Hepatocyte (in vitro differentiated cells): ENCODE measurements at regions not wholly inside any gene's neighbourhood (a gene's known extent, or its start where the extent isn't known, plus 50 kb on each side); places are given as distances from the start of the nearest gene placed in this dataset.

ENCODE experiments used
- DNase-seq: peaks from one replicate; pipeline ENCODE4 v3.0.0-alpha.2; 2016; ENCODE audit warnings: low spot score
- H2AFZ ChIP-seq: fragments of 200-600 bp; sonication (generic); 2 replicates; pipeline ENCODE4 v1.6.0; 2016; ENCODE audit warnings: antibody characterized with exemption, mild to moderate bottlenecking
- H3K27ac ChIP-seq: fragments of 200-600 bp; sonication (generic); 2 replicates; pipeline ENCODE4 v1.5.1; 2016; ENCODE audit warnings: mild to moderate bottlenecking
- H3K27me3 ChIP-seq: fragments of 200-600 bp; sonication (generic); 2 replicates; pipeline ENCODE4 v1.6.1; 2016
- H3K36me3 ChIP-seq: fragments of 200-600 bp; sonication (generic); replicated peaks from 2 replicates; pipeline ENCODE4 v1.5.1; 2016; ENCODE audit warnings: low read depth; ENCODE audit not compliant: insufficient read depth
- H3K4me1 ChIP-seq: fragments of 200-600 bp; sonication (generic); 2 replicates; pipeline ENCODE4 v1.5.1; 2016; ENCODE audit warnings: mild to moderate bottlenecking, moderate library complexity; ENCODE audit not compliant: insufficient read depth
- H3K4me2 ChIP-seq: fragments of 200-600 bp; sonication (generic); 2 replicates; pipeline ENCODE4 v1.6.0; 2016
- H3K4me3 ChIP-seq: fragments of 200-600 bp; sonication (generic); 2 replicates; pipeline ENCODE4 v1.5.1; 2016; ENCODE audit warnings: mild to moderate bottlenecking
- H3K79me2 ChIP-seq: fragments of 200-600 bp; sonication (generic); 2 replicates; pipeline ENCODE4 v1.6.0; 2017; ENCODE audit warnings: mild to moderate bottlenecking
- H3K9me2 ChIP-seq: fragments of 200-600 bp; sonication (generic); replicated peaks from 2 replicates; pipeline ENCODE4 v1.6.0; 2017; ENCODE audit warnings: mild to moderate bottlenecking; ENCODE audit not compliant: insufficient read depth
- H3K9me3 ChIP-seq: fragments of 200-600 bp; sonication (generic); 2 replicates; pipeline ENCODE4 v1.5.1; 2016; ENCODE audit warnings: low read depth, mild to moderate bottlenecking
- H4K20me1 ChIP-seq: fragments of 200-600 bp; sonication (generic); 2 replicates; pipeline ENCODE4 v1.6.0; 2016; ENCODE audit warnings: mild to moderate bottlenecking; ENCODE audit not compliant: insufficient read depth, poor library complexity, severe bottlenecking
- EZH2 ChIP-seq: fragments of 200-600 bp; sonication (generic); IDR thresholded peaks from 2 replicates; pipeline ENCODE4 v1.6.1; 2016; ENCODE audit warnings: antibody characterized with exemption, mild to moderate bottlenecking, borderline replicate concordance
- EZH2phosphoT487 ChIP-seq: fragments of 200-600 bp; sonication (generic); IDR thresholded peaks from one replicate; pipeline ENCODE4 v1.6.1; 2018; ENCODE audit warnings: antibody characterized with exemption, mild to moderate bottlenecking, low read depth, moderate library complexity; ENCODE audit not compliant: unreplicated experiment, severe bottlenecking
- WGBS: methylation state at CpG from one replicate; pipeline ENCODE4 v1.1.6; 2016; ENCODE audit warnings: low lambda C conversion rate; ENCODE audit errors: missing lambda C conversion rate; 5-methylcytosine and 5-hydroxymethylcytosine counted together
- TF ChIP-seq, protein P1 (sequence below): fragments of 200-600 bp; sonication (generic); IDR thresholded peaks from 2 replicates; pipeline ENCODE4 v1.5.1; 2016; ENCODE audit warnings: antibody characterized with exemption, mild to moderate bottlenecking; ENCODE audit not compliant: poor library complexity

DNA sequence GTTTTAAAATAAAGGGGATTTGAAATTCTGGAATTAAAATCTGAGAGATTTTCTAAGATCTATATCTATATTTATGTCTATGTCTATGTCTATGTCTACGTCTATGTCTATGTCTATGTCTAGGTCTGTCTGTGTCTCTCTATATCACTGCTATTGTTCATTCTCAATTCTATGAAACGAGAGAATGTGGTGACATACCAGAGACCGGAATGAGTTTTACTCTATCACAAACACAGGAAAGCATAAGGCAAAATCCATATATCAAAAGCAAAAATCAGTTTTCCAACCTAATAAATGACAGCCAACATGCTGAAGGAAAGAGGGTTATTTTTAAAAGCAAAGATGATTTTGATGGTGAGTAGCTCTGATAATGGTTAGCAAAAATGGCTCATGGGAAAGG lies 173.1 kb downstream of the ETNK1 start:
- Histone ChIP-seq H3K79me2 (no peaks in the 10 kb centered on the region), H3K4me2 (no peak overlapping the region), H3K9me2 (no peaks in the 10 kb centered on the region), H4K20me1 (no peaks in the 10 kb centered on the region), H3K36me3 (no peaks in the 10 kb centered on the region), H3K4me1 (no peaks in the 10 kb centered on the region), H3K27me3 (no peaks in the 10 kb centered on the region), H3K4me3 (no peak overlapping the region), H3K27ac (no peak overlapping the region), H3K9me3 (no peaks in the 10 kb centered on the region), H2AFZ (no peak overlapping the region)
- DNase-seq: no peak
- WGBS: 75% methylated on average over 3 of the region's 3 CpGs
- TF ChIP-seq EZH2phosphoT487 (no peak), EZH2 (no peak)
- TF ChIP-seq, protein P1, sequence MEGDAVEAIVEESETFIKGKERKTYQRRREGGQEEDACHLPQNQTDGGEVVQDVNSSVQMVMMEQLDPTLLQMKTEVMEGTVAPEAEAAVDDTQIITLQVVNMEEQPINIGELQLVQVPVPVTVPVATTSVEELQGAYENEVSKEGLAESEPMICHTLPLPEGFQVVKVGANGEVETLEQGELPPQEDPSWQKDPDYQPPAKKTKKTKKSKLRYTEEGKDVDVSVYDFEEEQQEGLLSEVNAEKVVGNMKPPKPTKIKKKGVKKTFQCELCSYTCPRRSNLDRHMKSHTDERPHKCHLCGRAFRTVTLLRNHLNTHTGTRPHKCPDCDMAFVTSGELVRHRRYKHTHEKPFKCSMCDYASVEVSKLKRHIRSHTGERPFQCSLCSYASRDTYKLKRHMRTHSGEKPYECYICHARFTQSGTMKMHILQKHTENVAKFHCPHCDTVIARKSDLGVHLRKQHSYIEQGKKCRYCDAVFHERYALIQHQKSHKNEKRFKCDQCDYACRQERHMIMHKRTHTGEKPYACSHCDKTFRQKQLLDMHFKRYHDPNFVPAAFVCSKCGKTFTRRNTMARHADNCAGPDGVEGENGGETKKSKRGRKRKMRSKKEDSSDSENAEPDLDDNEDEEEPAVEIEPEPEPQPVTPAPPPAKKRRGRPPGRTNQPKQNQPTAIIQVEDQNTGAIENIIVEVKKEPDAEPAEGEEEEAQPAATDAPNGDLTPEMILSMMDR: no peak

DNA sequence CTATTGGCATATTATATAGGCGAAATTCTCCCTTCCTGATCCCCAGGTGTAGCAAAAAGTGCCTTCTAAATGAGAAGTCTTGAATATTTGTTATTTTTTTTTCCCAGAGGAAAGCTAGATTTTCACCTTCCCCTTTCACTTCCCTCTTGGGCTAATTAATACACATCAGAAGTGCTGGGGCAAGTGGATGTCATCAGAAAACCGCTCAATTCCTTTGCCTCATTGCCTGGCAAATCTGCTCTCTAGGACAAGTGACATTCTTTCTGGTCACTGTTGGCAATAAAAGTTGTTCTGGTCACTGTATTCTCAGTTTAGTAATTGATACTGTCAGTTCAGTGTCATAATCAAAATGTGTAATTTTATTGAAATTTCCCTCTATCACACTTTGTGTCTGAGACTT lies 174.5 kb downstream of the ETNK1 start:
- no peaks in the 10 kb centered on the region for H3K27me3 ChIP-seq
- no peaks in the 10 kb centered on the region for H3K9me2 ChIP-seq
- DNase-seq: no peak
- H3K36me3 ChIP-seq: no peaks in the 10 kb centered on the region
- H3K4me3 ChIP-seq: no peak overlapping the region
- 97% methylated on average over 2 of the region's 2 CpGs for WGBS
- TF ChIP-seq EZH2phosphoT487 (no peak), EZH2 (no peak)
- TF ChIP-seq, protein P1: no peak
- no peak overlapping the region for H3K27ac ChIP-seq
- no peaks in the 10 kb centered on the region for H3K79me2 ChIP-seq
- H3K9me3 ChIP-seq: no peaks in the 10 kb centered on the region
- no peak overlapping the region for H2AFZ ChIP-seq
- H4K20me1 ChIP-seq: no peaks in the 10 kb centered on the region
- no peaks in the 10 kb centered on the region for H3K4me1 ChIP-seq
- no peak overlapping the region for H3K4me2 ChIP-seq

DNA sequence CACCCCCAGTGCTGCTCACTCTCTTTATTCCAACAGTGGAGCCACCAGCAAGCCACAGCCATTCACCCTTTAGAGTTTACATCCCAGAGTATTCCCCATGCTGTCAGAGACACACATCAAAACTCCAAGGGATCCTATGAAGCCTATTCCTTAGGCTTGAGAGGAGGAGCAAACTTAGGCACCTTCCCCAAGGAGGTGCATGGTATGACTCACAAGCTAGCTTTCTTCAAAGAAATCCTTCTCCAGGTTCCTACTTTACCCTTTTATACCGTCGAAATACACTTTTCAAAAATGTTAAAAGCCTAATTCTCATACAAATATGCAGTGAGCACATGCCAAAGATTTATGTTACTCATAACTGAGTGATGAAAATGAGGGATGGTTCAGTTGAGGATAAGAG lies 175.4 kb downstream of the ETNK1 start:
- H3K4me3 ChIP-seq: no peak overlapping the region
- H2AFZ ChIP-seq: no peak overlapping the region
- H3K9me3 ChIP-seq: no peaks in the 10 kb centered on the region
- H3K4me2 ChIP-seq: no peak overlapping the region
- H3K36me3 ChIP-seq: no peaks in the 10 kb centered on the region
- no peaks in the 10 kb centered on the region for H3K79me2 ChIP-seq
- H3K27me3 ChIP-seq: no peaks in the 10 kb centered on the region
- H3K27ac ChIP-seq: no peak overlapping the region
- TF ChIP-seq, protein P1: no peak
- TF ChIP-seq EZH2phosphoT487 (no peak), EZH2 (no peak)
- no peak for DNase-seq
- no peaks in the 10 kb centered on the region for H3K4me1 ChIP-seq
- no peaks in the 10 kb centered on the region for H3K9me2 ChIP-seq
- WGBS: 80% methylated on average over 2 of the region's 2 CpGs
- H4K20me1 ChIP-seq: no peaks in the 10 kb centered on the region

DNA sequence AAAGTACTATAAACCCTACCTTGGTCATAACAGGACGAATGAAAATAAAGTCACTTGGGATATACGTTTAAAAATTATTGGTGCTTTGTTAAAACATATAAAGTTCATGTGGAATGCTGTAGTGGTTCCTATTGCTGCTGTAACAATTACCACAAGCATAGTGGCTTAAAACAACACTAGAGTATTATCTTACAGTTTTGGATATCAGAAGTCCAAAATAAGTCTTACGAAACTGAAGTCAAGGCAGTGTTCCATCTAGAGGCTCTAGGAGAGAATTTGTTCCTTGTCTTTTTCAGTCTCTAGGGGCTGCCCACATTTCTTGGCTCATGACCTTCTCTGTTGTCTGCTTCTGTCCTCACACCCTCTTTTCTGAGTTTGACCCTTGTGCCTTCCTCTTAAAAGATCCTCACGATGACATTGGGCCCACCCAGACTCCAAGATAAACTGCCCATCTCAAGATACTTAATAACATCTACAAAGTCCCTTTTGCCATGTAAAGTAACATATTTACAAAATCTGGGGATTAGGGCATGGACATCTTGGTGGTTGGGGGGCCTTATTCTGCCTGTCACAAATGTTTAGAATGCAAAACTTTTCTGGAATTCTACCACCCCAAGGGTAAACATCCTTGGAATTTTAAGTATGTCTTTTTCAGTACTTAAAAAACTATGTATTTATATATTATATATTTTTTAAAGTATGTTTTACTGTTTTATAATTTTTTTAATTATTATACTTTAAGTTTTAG lies 178.1 kb downstream of the ETNK1 start:
- Histone ChIP-seq H3K27me3 (no peaks in the 10 kb centered on the region), H2AFZ (no peak overlapping the region), H3K4me2 (no peak overlapping the region), H3K36me3 (no peaks in the 10 kb centered on the region), H3K4me3 (no peak overlapping the region), H3K27ac (no peak overlapping the region), H3K9me3 (no peaks in the 10 kb centered on the region), H4K20me1 (no peaks in the 10 kb centered on the region), H3K9me2 (no peaks in the 10 kb centered on the region), H3K4me1 (no peaks in the 10 kb centered on the region), H3K79me2 (no peaks in the 10 kb centered on the region)
- TF ChIP-seq, protein P1: no peak
- TF ChIP-seq EZH2phosphoT487 (no peak), EZH2 (no peak)
- WGBS: 74% methylated on average over 4 of the region's 4 CpGs
- DNase-seq: no peak
